Stimulated activated CD4-positive, alpha-beta T cell treated with anti-CD3 and anti-CD28 coated beads, Interleukin-12 subunit alpha, Interleukin-12 subunit beta, amount 100 ng/mL, for 48 hours (primary cell): ENCODE measurements at regions not wholly inside any gene's neighbourhood (a gene's known extent, or its start where the extent isn't known, plus 50 kb on each side); places are given as distances from the start of the nearest gene placed in this dataset.
"Not testable (repeated sequence)": the region's sequence is repeated elsewhere in the genome, so short reads cannot be mapped to it uniquely, and the experiment has no call there.

Experiments used
- DNase-seq, 3 donors: peaks; one replicate each; pipeline ENCODE4 v3.0.0-alpha.2; 2020; ENCODE audit warnings: low read depth in 2 of 3, low spot score in 1 of 3

GRCh38 chr11:13134886-13135285, 125.8 kb downstream of the RASSF10 start:
- DNase-seq = no peak

GRCh38 chr11:13135385-13136271, 126.5 kb downstream of the RASSF10 start:
- DNase-seq = no peak

DNA sequence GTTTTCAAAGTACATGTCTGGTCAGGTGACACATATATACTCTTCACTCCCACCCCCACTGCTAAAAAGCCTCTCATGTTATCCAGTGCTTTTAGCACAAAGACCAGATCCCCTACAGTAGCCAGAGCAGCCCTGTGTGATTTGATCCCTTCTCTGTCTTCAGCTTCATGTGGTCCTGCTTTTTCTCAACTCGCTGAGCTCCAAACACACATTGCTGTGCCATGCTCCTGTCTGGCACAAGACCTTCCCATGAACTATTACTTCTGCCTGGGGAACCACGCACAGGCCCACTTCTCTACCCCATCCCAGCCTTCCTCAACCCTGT, 127.1 kb downstream of the RASSF10 start:
- no peak for DNase-seq

DNA sequence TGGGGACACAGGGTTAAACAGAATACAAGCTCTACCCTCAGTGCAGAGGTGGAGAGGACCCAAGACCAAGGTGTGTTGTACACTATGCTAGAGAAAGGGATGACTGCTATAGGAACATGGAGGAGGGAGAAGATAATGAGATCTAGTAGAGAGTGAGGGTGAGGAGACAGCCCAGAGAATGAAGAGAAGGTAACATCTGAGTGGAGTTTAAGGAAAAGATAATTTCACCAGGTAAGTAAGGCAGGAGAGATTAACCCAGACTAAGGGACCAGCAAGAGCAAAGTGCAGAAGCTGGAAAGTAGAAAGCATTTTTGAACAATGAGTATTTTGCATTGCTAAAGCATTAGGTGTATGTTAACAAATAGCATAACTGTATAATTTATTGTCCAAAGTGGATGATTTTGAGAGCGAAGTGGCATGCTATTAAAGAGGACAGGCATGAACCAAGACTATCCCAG, 128.8 kb downstream of the RASSF10 start:
- no peak for DNase-seq

- DNase-seq = not testable (repeated sequence)
Measured at GRCh38 chr11:13139085-13139484, 130.0 kb downstream of the RASSF10 start.

DNA sequence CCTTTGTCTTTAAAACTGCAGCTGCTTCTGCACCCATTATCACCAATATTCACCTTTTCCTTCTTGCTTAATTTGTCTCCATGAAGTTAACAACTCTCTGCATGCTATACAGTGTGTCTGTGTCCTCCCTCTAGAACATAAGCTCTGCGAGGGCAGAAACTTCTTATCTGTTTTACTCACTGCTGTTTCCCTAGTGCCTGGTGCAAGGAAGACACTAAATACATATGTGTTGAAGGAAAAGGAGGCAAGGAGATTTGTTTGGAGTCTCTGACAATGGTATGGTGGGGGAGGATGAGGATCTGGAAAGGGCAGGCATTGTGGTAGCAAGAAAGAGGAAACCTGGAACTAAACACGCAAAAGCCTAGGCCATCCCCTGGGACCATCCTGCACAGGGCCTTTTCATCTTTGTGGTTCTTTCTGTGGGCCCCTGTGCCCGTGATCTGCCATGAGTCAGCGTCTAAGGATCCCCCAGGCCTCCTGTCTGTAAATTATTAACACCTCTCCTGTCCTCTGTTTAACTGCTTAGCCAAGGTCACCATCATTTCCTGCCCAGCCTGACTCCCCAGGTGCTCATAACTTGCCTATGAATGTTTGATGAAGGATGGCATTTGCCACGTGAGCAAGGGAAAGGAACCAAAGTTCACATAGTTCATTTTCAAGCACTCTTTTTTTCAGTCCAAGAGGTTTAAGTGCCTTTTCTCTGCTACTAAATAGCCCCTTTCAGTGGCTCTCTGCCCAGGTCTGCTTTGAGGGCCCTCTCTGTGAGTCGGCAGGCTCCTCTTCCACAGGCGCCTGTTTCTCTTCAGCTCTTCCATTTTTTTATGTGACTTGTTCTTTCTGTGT, 131.1 kb downstream of the RASSF10 start:
- no peak for DNase-seq

GRCh38 chr11:13140873-13141655, 131.9 kb downstream of the RASSF10 start:
- DNase-seq = no peak

- DNase-seq = no peak
Measured at GRCh38 chr11:13141731-13142709, 132.9 kb downstream of the RASSF10 start.

DNA sequence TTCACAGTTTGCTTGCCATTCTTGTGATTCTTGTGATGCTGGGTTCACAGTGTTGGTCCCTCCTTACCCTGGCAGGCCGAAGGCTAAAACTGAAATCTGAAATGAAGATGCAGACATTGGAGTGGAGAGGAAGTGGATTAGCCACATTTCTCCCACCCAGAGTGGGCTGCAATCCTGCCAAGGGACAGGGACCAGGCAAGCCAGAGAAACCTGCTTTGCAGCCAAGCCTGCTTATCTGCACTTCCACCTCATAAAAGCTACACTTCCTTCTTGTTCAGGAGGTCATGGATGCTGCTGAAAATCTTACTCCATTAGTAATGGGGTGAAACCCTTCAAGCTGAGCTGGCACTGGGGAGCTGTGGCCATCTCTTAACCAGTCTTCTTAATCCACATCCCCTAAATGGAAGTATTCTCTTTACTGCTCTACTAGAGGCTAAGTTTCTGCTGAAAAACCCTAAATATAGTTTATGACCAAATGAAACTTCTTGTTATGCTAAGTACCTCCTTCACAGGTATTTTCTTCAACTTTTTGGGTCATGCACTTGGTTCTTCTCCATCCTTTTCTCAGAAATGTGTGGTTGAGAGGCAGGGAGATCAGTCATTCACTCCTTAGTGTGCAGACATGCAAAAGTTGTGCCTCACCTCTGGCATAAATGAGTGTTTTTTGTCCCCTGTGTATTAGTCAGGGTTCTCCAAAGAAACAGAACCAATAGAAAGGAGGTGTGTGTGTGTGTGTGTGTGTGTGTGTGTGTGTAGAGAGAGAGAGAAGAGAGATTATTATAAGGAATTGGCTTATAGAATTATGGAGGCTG, 133.9 kb upstream of the BMAL1 start:
- no peak for DNase-seq

DNA sequence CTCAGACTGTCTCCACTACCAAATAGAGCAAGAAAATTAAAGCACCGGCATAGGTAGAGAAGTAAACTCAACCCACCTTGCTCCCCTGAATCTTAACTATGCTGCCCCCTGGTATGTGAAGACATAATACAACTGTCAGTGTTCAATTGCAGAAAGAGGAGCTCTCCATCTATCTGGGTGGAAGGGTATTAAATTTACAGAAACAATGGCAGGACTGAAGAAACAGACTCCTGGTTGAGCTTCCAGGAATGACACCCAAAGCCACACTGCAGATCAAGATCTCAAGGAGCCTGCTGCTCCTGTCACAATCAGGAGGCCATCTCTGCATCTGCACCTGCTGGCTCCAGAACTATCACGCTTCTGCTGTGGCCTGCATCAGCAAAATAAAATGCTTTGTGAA, 132.1 kb upstream of the BMAL1 start:
- no peak for DNase-seq

- DNase-seq = no peak
Measured at GRCh38 chr11:13149991-13150390, 127.6 kb upstream of the BMAL1 start.

DNA sequence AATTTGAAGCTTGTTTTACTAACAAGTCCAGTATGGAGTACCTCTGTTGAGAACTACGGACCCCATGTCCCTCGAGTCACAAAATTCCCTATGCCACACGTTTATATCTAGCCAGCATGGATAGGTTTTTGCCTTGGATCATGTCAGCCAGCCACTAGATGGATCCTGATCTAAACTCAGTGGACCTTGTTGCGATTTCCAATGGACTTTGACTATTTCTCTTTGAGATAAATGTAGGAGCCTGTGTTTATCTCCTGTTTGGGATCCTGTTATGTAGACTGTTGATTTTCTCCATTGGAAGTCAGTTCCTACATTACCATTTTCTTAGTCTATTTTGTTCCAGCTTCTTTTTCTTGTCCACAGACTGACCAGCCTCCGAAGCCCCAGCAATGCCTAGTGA, 127.1 kb upstream of the BMAL1 start:
- no peak for DNase-seq

- no peak for DNase-seq
Measured at GRCh38 chr11:13152264-13152663, 125.3 kb upstream of the BMAL1 start.

DNA sequence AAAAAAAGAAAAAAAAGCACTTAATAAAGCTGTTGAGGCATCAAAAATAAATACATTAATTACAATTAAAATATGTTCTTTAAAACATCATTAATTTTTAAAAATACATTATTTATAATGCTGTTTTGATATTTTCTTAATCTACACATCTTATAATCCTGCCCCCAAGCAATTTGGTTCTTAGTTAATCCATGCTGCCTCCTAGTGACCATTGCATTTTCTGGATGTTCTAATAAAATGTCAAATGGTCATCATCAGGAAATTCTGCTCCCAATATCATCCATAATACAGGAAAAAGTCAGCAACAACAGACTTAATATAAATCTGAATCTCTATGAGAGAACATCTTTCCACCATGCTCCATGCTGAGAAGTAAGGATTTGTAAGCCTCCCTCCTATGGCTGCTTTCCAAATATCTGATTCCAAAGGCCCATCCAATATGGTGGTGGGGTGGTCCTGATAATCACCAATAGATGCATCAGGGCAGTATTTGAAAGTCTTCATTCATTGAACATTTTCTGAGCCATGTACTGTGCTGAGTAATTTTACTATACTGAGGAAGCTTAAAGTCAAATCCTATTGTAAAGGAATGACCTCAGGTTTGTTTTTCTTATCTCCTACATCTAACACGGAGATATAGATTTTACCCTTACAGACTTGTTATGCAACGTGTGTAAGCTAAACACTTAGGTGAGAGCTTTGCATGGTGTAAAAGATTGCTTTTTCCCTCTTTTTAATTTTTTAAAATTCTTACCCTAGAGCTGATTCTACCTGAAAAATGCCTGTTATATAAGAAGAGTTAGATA, 124.7 kb upstream of the BMAL1 start:
- no peak for DNase-seq

GRCh38 chr11:13154374-13154773, 123.2 kb upstream of the BMAL1 start:
- DNase-seq = not testable (repeated sequence)

DNA sequence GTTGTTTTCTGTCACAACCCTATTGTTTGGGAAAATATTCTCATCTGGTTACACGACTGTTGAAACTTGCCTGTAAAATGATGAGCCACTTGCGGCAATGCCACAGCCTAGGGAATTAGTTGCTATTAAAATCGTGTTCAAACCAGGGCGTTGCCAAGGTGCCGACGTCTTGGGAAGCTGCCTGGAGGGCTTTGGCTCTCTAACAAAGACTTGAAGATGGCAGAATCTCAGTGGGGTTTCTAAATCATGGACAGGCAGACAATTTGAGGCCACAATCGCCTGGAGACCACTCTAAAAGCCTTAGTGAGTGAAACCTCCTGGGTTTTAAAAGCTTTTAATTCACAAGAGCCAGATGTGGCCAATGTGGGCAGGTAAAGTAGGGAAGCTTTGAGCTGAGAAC, 117.2 kb upstream of the BMAL1 start:
- no peak for DNase-seq

- DNase-seq = no peak
Measured at GRCh38 chr11:13160806-13161205, 116.8 kb upstream of the BMAL1 start.

GRCh38 chr11:13163158-13163557, 114.4 kb upstream of the BMAL1 start:
- DNase-seq = no peak

GRCh38 chr11:13166036-13166435, 111.6 kb upstream of the BMAL1 start:
- no peak for DNase-seq
